ENCODE measurements at regions not wholly inside any gene's neighbourhood (a gene's known extent, or its start where the extent isn't known, plus 50 kb on each side); places are given as distances from the start of the nearest gene placed in this dataset.

DNA sequence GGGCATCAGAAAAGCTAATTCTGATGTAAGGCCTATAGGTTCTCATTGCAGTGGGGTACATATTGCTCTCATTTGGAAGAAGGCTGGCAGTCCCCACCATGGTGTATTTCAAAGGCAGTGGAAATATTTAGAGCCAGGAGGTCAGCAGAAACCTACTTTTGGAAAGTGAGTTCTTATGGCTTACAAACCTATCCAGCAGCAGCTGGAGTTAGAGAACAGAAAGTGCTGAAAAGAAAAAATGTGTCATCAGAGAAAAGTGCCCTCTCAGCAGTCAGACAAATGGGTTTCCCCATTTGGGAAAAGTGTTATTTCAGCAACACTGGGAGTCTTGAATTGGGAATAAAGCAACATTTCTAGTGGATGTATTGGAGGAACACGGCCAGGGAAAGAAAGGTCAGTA, 105.7 kb upstream of the IGFBP3 start:
- no peak for DNase-seq

DNA sequence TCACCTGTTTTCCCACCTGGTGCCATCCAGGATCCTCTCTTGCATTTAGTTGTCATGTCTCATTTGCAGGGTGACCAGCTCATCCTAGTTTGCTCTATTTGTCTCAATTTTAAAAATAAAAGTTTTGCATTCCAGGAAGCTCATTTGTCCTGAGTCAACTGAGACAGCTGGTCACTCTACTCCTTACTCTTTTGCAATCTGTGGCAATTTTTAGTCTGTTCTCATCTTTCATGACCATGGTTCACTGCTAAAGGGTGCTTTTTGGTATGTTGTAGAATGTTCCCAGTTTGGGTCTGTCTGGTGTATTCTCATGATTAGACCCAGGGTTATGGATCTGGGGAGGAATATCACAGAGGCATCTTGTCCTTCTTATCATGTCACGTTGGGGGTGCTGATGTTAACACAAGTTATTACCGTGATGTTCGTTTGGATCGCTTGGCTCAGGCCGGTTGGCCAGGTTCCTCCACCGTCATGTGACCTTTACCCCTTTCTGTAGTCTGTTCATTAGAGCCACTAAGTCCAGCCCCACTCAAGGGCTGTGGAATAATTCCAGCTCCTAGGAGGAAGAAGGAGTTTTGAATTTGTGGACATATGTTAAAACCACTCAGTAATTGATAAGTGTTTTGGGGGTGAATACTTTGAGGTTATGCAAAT, 103.3 kb upstream of the IGFBP3 start:
- DNase-seq, result no peak

- no peak for DNase-seq
Measured at GRCh38 chr7:46022397-46022796, 101.3 kb upstream of the IGFBP3 start.

GRCh38 chr7:46015107-46015868, 94.2 kb upstream of the IGFBP3 start:
- peak; percentile 100 for DNase-seq

GRCh38 chr7:46011501-46011900, 90.4 kb upstream of the IGFBP3 start:
- DNase-seq, result peak; percentile 44

- DNase-seq, result peak; percentile 26
Measured at GRCh38 chr7:46011059-46011458, 90.0 kb upstream of the IGFBP3 start.

DNA sequence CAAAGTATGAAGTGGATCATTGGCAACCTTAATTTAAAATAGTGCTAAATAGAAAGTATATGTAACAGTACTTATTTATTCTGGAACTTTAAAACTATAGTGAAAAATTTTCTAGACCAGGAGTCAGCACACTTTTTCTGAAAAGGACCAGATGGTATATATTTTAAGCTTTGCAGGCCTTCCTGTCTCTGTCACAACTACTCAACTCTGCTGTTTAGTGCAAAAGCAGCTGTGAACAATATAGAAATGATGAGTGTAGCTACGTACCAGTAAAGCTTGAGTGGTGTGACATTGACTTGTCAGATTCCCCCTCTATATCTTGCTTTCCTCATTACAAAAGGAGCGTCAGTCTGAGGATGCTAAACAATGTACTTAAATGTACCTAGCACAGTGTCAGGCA, 88.1 kb upstream of the IGFBP3 start:
- no peak for DNase-seq

DNA sequence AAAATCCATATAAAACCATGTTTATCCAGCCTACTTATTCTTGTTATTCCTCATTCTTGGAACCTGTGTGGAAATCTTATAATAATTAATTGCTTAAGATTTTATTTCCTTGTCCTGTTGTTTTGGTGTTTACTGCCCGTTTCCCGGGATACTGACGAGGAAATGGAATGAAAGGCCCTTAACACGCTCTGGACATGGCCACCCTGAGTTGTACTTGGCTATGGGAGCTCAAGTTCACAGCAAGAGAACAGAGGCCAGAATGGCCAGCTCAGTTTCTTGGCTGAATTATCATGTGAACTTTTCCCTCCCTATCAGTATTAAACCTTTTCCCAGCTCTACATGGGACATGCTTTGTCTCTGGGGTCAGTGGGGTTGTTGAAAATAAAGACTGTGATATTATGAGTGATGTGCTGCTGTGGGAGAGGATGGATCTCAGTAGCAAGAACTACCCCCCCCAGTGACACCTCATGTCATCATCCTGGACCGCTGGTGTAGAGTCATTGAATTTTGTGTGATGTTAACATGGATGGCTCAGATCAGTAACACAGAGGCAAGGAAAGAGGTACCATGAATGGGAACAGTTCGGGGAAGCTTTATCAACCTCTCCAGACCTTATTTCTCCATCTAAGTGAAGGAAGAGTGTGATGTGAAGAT, 87.0 kb upstream of the IGFBP3 start:
- DNase-seq, result no peak

- DNase-seq, result no peak
Measured at GRCh38 chr7:46007194-46007593, 86.1 kb upstream of the IGFBP3 start.

DNA sequence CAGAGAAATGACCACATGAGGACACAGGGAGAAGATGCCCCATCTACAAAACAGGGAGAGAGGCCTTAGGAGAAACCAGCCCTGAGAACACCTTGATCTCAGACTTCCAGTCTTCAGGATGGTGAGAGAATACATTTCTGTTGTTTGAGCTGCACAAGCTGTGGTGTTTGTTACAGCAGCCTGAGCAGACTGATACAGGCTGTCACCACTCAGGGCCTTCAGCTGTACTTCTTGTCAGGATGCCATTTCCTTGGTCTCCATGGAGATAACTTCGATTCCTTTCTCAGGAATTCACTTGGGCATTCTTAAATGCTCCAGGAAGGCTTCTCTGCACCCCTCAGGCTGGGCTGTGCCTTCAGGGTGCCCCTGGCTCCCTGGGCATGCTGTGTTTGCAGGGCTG, 85.7 kb upstream of the IGFBP3 start:
- DNase-seq, result no peak

- DNase-seq, result no peak
Measured at GRCh38 chr7:46006212-46006611, 85.1 kb upstream of the IGFBP3 start.

DNA sequence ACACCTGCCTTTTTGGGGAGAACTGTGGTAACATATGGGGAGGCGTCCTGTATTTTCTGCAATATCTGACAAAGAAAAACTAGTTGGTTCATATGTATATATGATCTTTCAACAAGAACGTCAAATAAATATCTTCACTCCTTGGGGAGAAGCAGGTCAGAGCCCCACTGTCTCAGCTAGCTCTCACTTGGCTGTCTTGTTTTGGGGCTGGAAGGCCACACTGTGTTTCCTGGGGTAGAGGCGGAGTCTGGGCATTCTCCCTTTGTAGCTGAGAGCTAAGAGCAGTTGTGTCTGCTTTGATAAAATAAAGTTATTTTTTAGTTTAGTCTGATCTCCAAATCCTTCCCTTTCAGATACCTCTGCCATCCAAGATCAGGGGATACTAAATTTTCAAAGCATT, 83.9 kb upstream of the IGFBP3 start:
- DNase-seq, result no peak

DNA sequence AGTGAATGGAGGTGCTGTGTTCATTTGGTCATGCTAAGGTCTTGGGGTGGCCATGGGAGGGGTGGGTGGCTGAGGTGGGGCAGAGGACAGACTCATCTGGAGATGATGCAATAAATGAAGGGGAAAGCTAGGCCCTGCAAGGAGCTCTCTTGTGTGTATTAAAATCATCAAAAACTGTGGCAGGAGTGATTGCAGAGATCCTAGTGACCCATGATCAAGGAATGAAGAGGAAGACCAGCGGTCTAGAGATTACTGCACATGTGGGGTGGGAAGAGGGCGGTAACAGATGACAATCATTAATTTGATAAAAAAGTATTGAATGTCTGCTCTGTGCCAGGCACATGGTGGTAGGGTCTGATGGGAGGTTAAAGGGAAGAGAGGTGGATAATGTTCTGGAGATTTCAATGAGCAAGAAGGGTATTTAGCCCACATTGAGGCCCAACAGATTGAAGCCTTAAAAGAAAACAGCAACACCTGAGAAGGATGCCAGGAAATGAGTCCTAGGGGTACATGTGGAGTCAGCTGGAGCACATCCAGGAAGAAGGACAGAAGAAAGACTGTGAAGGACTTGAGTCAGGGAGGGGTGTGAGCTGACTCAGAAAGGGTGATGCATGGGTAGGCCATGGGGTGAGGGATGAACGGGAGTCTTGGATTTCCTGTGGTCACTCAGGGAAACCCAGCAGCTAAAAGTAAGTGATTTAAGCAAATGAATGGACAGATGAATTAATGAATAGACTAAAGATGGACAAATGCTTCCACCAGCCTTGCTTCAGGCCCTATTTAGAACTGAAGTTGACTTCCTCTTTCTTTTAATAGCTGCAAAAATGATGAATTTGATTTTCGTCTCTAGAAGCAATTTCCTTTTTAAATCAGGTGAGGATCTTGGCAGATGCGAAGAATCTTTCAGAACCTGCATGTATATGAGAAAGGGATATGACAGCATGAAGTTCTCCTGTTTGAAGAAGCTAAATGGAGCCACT, 83.1 kb upstream of the IGFBP3 start:
- DNase-seq, result no peak

- DNase-seq, result no peak
Measured at GRCh38 chr7:46003161-46003560, 82.1 kb upstream of the IGFBP3 start.

- no peak for DNase-seq
Measured at GRCh38 chr7:46000513-46000912, 79.4 kb upstream of the IGFBP3 start.

DNA sequence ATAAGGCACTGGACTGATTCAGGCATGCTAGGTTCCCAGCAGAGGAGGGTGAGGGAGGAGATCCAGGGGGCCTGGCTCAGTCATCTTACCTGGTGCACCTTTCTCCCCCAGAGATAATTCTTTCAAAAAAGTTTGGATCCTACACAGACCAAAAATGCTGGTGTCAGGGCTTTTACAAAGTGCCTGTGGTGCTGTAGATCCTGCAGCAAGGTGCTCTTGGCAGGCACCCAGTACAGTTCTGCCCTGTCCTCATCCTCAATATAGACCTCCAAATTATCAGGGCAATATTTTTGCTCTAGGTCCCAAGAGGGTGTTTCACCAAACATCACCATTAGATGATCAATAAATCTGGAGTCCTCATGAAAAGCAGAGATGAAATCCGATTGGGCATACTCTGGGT, 78.5 kb upstream of the IGFBP3 start:
- no peak for DNase-seq

GRCh38 chr7:45998506-45998905, 77.4 kb upstream of the IGFBP3 start:
- DNase-seq, result no peak

DNA sequence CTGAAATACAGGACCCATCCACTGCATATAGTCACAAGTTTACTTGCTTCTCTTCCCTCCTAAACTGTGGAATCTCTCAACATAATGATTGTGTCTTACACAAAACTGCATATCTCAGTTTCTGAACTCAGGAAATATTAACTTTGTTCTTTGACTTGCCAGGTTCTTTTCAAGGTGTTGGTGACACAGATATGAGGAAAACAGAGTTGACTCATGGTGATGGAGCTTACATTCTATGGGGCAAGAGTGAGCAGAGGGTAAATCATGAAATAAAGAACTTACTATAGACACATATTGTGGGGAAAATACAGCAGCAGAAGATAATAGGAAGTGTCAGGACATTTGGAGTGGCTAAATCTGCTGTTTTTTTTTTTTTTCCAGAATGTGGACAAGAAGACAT, 72.5 kb upstream of the IGFBP3 start:
- no peak for DNase-seq

DNA sequence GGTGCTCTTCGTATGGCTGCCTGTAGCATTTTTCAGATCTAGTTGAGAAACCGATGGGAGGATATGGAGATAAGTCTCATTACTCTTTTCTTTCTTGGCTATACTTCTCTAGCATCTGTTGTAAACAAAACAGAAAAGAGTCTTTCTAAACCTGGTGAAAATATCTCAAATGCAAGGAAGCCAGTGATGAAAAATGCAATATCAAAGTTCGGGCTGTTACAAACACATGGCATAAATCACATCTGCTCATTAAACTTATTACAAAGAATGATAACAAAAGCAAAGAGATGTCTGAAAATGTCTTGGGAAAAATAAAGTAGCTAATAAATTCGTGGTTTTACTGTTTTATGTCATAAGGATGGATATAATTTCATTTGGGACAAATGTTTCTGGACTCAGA, 71.8 kb upstream of the IGFBP3 start:
- no peak for DNase-seq

GRCh38 chr7:45990276-45990675, 69.2 kb upstream of the IGFBP3 start:
- no peak for DNase-seq

- DNase-seq, result no peak
Measured at GRCh38 chr7:45988405-45989057, 67.5 kb upstream of the IGFBP3 start.

DNA sequence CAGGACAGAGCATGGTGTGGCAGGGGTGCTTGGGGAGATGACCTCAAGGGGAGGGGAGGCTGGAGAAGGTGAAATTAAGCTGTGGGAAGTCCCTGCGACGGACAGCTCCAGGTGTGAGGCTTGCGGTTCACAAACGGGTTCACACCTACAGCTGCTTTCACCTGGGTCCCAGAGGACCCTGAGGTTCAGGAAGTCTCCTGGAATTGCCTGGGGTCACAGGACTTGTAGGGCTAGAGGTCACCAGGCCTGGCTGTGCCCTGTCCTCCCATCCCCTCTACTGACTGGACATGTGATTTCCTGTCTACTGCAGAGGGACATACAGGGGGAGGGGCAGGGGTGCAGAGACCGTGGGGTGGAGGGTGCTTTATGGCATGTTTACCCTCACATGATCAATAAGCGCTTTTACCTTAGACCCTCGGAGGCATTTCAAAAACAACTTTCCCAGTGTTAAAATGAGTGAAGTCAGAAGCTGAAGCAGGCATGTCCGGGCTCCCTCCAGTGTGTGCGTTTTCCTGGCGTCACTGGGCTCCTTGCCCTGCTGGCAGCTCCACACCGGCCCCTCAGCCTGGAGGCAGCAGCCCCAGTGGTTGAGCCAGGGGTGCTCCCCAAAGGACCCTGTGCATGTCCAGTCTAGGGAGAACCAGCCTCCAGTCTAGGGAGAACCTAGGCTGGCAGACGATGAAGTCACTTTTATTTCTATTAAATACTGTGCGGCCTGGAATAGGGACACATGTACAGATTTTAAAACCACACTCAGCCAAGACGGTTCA, 66.6 kb upstream of the IGFBP3 start:
- no peak for DNase-seq
